H1 (cell line): ENCODE measurements at regions not wholly inside any gene's neighbourhood (a gene's known extent, or its start where the extent isn't known, plus 50 kb on each side); places are given as distances from the start of the nearest gene placed in this dataset.

Experiments
- CTCF ChIA-PET: fragments of 300-600 bp; sonication (Branson Sonifier 250); formaldehyde crosslinking; loops from one replicate; lab custom pipeline; 2021; ENCODE audit not compliant: partially characterized antibody; lab: Charles Lee
- POLR2A ChIA-PET: fragments of 300-600 bp; sonication (Branson Sonifier 250); formaldehyde crosslinking; loops from one replicate; lab custom pipeline; 2021; ENCODE audit warnings: inconsistent platforms; ENCODE audit not compliant: partially characterized antibody; lab: Charles Lee
- DNase-seq, 2 experiments: peaks; one replicate each; pipeline versions ENCODE4 v3.0.0 to v3.0.0-alpha.2; 2010 to 2022; ENCODE audit warnings: low spot score in 2 of 2, low read depth in 1 of 2, mixed read lengths in 1 of 2
- FAIRE-seq: peaks from 2 replicates; lab custom pipeline; 2011; peaks lifted over from hg19 to GRCh38; lab: Jason Lieb, UNC
- H2AFZ ChIP-seq: 2 replicates; pipeline ENCODE4 v1.8.1; 2012; ENCODE audit warnings: low read length, inconsistent platforms
- H2AK5ac ChIP-seq: 2 replicates; pipeline ENCODE4 v1.6.1; 2013; ENCODE audit warnings: low read depth, low read length
- H2BK120ac ChIP-seq: replicated peaks from 2 replicates; pipeline ENCODE3; 2013; ENCODE audit warnings: low read depth, low read length, inconsistent platforms
- H2BK12ac ChIP-seq: 2 replicates; pipeline ENCODE4 v1.6.1; 2013; ENCODE audit warnings: low read depth, low read length
- H2BK15ac ChIP-seq: 2 replicates; pipeline ENCODE4 v1.6.1; 2013; ENCODE audit warnings: low read length
- H2BK20ac ChIP-seq: 2 replicates; pipeline ENCODE4 v1.6.1; 2013; ENCODE audit warnings: low read length
- H2BK5ac ChIP-seq: 2 replicates; pipeline ENCODE4 v1.6.1; 2013; ENCODE audit warnings: low read depth, low read length
- H3K14ac ChIP-seq: 2 replicates; pipeline ENCODE4 v1.6.1; 2013; ENCODE audit warnings: inconsistent platforms; ENCODE audit not compliant: insufficient read length
- H3K18ac ChIP-seq: 2 replicates; pipeline ENCODE4 v1.6.1; 2013; ENCODE audit warnings: low read length; ENCODE audit errors: extremely low read depth
- H3K23ac ChIP-seq: 2 replicates; pipeline ENCODE4 v1.6.1; 2013; ENCODE audit warnings: inconsistent platforms; ENCODE audit not compliant: insufficient read length
- H3K23me2 ChIP-seq: 2 replicates; pipeline ENCODE4 v1.6.1; 2013; ENCODE audit warnings: low read depth, low read length
- H3K27ac ChIP-seq: 2 replicates; pipeline ENCODE4 v1.6.1; 2011; ENCODE audit warnings: low read depth, low read length, inconsistent platforms
- H3K27me3 ChIP-seq, 4 experiments: replicated peaks in 1 of 4; 1 replicate in 1 of 4; 2 replicates in 3 of 4; pipeline versions ENCODE4 v1.6.1 to v1.8.1; 2011 to 2013; ENCODE audit warnings: low read length in 3 of 4, mild to moderate bottlenecking in 3 of 4, inconsistent platforms in 2 of 4, mixed read lengths in 2 of 4, moderate library complexity in 1 of 4; ENCODE audit not compliant: control insufficient read depth in 3 of 4, insufficient read depth in 3 of 4; ENCODE audit errors: extremely low read depth in 1 of 4
- H3K36me3 ChIP-seq, 4 experiments: 2 replicates each; pipeline versions ENCODE4 v1.6.1 to v1.8.1; 2011 to 2013; ENCODE audit warnings: mild to moderate bottlenecking in 4 of 4, low read length in 3 of 4, moderate library complexity in 2 of 4, control low read depth in 1 of 4, inconsistent platforms in 1 of 4; ENCODE audit not compliant: insufficient read depth in 4 of 4, control insufficient read depth in 2 of 4
- H3K4ac ChIP-seq: replicated peaks from 2 replicates; pipeline ENCODE3; 2013; ENCODE audit warnings: low read length, low read depth, mixed read lengths, inconsistent platforms; ENCODE audit not compliant: insufficient read length
- H3K4me1 ChIP-seq, 4 experiments: replicated peaks in 1 of 4; 1 replicate in 1 of 4; 2 replicates in 3 of 4; pipeline versions ENCODE4 v1.6.1 to v1.8.1; 2011 to 2013; ENCODE audit warnings: low read length in 3 of 4, inconsistent platforms in 2 of 4, mixed read lengths in 1 of 4; ENCODE audit not compliant: insufficient read depth in 4 of 4, control insufficient read depth in 3 of 4
- H3K4me2 ChIP-seq, 2 experiments: 2 replicates each; pipeline versions ENCODE4 v1.6.1 to v1.8.1; 2011 to 2013; ENCODE audit warnings: low read depth in 2 of 2, low read length in 2 of 2, control low read depth in 1 of 2, inconsistent platforms in 1 of 2, mild to moderate bottlenecking in 1 of 2; ENCODE audit not compliant: insufficient read depth in 1 of 2
- H3K4me3 ChIP-seq, 4 experiments: fragments of 200-600, 300-600 bp in 1 of 4; sonication (generic), shearing (Covaris generic), sonication (Bioruptor Twin) in 1 of 4; 2 replicates each; pipeline versions ENCODE4 v1.5.1 to v1.8.1; 2011 to 2016; ENCODE audit warnings: low read length in 4 of 4, low read depth in 3 of 4, control low read depth in 2 of 4, inconsistent platforms in 2 of 4, mild to moderate bottlenecking in 2 of 4, mixed read lengths in 1 of 4, moderate library complexity in 1 of 4; ENCODE audit not compliant: insufficient read depth in 2 of 4; ENCODE audit errors: extremely low read depth in 1 of 4
- H3K56ac ChIP-seq: replicated peaks from 2 replicates; pipeline ENCODE3; 2013; ENCODE audit warnings: low read depth, mild to moderate bottlenecking, mixed read lengths, low read length, inconsistent platforms; ENCODE audit not compliant: insufficient read length
- H3K79me1 ChIP-seq: 2 replicates; pipeline ENCODE4 v1.6.1; 2013; ENCODE audit warnings: low read depth, low read length, control low read depth
- H3K79me2 ChIP-seq, 2 experiments: 2 replicates each; pipeline versions ENCODE4 v1.6.1 to v1.8.1; 2012 to 2013; ENCODE audit warnings: low read length in 2 of 2, mild to moderate bottlenecking in 2 of 2, inconsistent platforms in 1 of 2; ENCODE audit not compliant: insufficient read depth in 2 of 2, control insufficient read depth in 1 of 2
- H3K9ac ChIP-seq, 4 experiments: replicated peaks in 1 of 4; 1 replicate in 1 of 4; 2 replicates in 3 of 4; pipeline versions ENCODE4 v1.6.1 to v1.8.1; 2011 to 2013; ENCODE audit warnings: low read depth in 3 of 4, low read length in 3 of 4, control low read depth in 2 of 4, mild to moderate bottlenecking in 2 of 4, moderate library complexity in 2 of 4, inconsistent platforms in 1 of 4; ENCODE audit errors: extremely low read depth in 1 of 4
- H3K9me3 ChIP-seq, 2 experiments: 2 replicates each; pipeline versions ENCODE4 v1.6.1 to v1.8.1; 2012 to 2013; ENCODE audit warnings: mild to moderate bottlenecking in 2 of 2, moderate library complexity in 2 of 2, control low read depth in 1 of 2, inconsistent platforms in 1 of 2, low read depth in 1 of 2, low read length in 1 of 2, mixed read lengths in 1 of 2; ENCODE audit not compliant: insufficient read depth in 2 of 2
- H4K20me1 ChIP-seq, 2 experiments: replicated peaks in 1 of 2; 2 replicates each; pipeline versions ENCODE3 to v1.8.1; 2011 to 2013; ENCODE audit warnings: inconsistent platforms in 2 of 2, low read length in 2 of 2, mild to moderate bottlenecking in 1 of 2; ENCODE audit not compliant: insufficient read depth in 2 of 2, control insufficient read depth in 1 of 2
- H4K5ac ChIP-seq: 2 replicates; pipeline ENCODE4 v1.6.1; 2013; ENCODE audit warnings: low read length, low read depth, mixed read lengths, inconsistent platforms; ENCODE audit not compliant: insufficient read length
- H4K8ac ChIP-seq: 2 replicates; pipeline ENCODE4 v1.8.0; 2013; ENCODE audit warnings: mild to moderate bottlenecking, moderate library complexity, low read length, inconsistent platforms; ENCODE audit not compliant: insufficient read depth; ENCODE audit errors: extremely low read depth
- H4K91ac ChIP-seq: replicated peaks from 2 replicates; pipeline ENCODE3; 2013; ENCODE audit warnings: low read length, mixed read lengths, inconsistent platforms; ENCODE audit not compliant: insufficient read length
- ATF3 ChIP-seq: IDR thresholded peaks from 2 replicates; pipeline ENCODE4 v1.6.1; 2011; ENCODE audit warnings: low read depth, mild to moderate bottlenecking, low read length; ENCODE audit not compliant: insufficient read depth
- BRCA1 ChIP-seq: IDR thresholded peaks from 2 replicates; pipeline ENCODE4 v1.6.1; 2012; ENCODE audit warnings: low read depth, low read length, improper control_type of control experiment
- CBX8 ChIP-seq: fragments of 300-800, 300-1000 bp; sonication (generic); IDR thresholded peaks from 2 replicates; pipeline ENCODE4 v1.7.1; 2016; ENCODE audit warnings: low read depth, low read length, borderline replicate concordance
- E2F6 ChIP-seq: IDR thresholded peaks from 2 replicates; pipeline ENCODE4 v1.6.1; 2012; ENCODE audit warnings: inconsistent platforms
- JUND ChIP-seq: IDR thresholded peaks from 2 replicates; pipeline ENCODE4 v1.6.1; 2011; ENCODE audit warnings: mild to moderate bottlenecking, improper control_type of control experiment, low read length
- KDM1A ChIP-seq: fragments of 200-600, 300-600 bp; sonication (generic); IDR thresholded peaks from 2 replicates; pipeline ENCODE4 v1.7.1; 2016; ENCODE audit warnings: mild to moderate bottlenecking, low read length, borderline replicate concordance
- MAX ChIP-seq: IDR thresholded peaks from 2 replicates; pipeline ENCODE4 v1.6.1; 2012; ENCODE audit warnings: inconsistent platforms
- RFX5 ChIP-seq: IDR thresholded peaks from 2 replicates; pipeline ENCODE4 v1.6.1; 2011; ENCODE audit warnings: low read depth, low read length, improper control_type of control experiment, borderline replicate concordance
- SAP30 ChIP-seq: fragments of 300-600 bp; sonication (generic); IDR thresholded peaks from 2 replicates; pipeline ENCODE4 v1.7.1; 2012; ENCODE audit warnings: low read length, moderate library complexity, mild to moderate bottlenecking, inconsistent platforms; ENCODE audit not compliant: insufficient read depth, insufficient replicate concordance
- SIN3A ChIP-seq, 2 experiments: IDR thresholded peaks in 1 of 2; conservative IDR thresholded peaks in 1 of 2; 2 replicates each; pipeline ENCODE4 v1.6.1; 2011 to 2012; ENCODE audit warnings: low read length in 2 of 2, improper control_type of control experiment in 1 of 2, low read depth in 1 of 2, mild to moderate bottlenecking in 1 of 2
- SIRT6 ChIP-seq: IDR thresholded peaks from one replicate; pipeline ENCODE4 v1.7.1; 2012; ENCODE audit warnings: low read length, inconsistent platforms
- SP1 ChIP-seq: IDR thresholded peaks from 2 replicates; pipeline ENCODE4 v1.6.1; 2011; ENCODE audit warnings: low read depth, low read length
- TAF7 ChIP-seq: optimal IDR thresholded peaks from 2 replicates; pipeline ENCODE3; 2011; ENCODE audit warnings: low read depth, mild to moderate bottlenecking, inconsistent platforms, low read length, moderate library complexity, borderline replicate concordance
- WGBS, 2 experiments: shearing (Covaris generic) in 1 of 2; methylation state at CpG; one replicate each; pipeline versions ENCODE4 v1.1.6 to v1.1.7; 2013 to 2015; ENCODE audit warnings: low lambda C conversion rate in 2 of 2, mixed read lengths in 2 of 2, inconsistent platforms in 1 of 2, low coverage in 1 of 2, missing lambda C conversion rate in 1 of 2; ENCODE audit not compliant: insufficient replicate concordance in 2 of 2, insufficient coverage in 1 of 2, insufficient read length in 1 of 2; ENCODE audit errors: extremely low coverage in 1 of 2, missing lambda C conversion rate in 1 of 2; 5-methylcytosine and 5-hydroxymethylcytosine counted together

DNA sequence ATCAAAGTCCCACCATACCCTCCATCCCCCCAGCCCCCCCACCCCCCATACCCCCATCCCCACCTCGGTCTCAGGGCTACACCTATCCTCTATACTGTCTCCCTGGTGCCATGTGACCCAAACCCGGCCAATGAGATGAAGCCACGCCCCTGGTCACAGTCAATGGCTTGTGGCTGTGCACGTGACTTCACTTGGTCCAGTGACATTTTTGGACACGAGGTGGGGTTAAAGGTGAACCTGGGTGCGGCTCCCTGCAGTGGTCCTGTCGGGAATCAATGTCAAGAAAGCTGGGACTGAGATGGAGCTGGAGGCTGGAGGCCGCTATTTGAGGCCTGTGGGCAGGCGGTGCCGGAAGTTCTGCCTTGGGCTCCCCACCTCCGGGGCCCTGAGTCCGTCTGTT, 100.7 kb upstream of the MAP1LC3B2 start:
- H2BK20ac ChIP-seq: no peak overlapping the region
- H4K20me1 ChIP-seq: no peaks in the 10 kb centered on the region
- no peak overlapping the region for H4K5ac ChIP-seq
- FAIRE-seq (no peak), DNase-seq (no peak)
- H3K4me2 ChIP-seq: no peak overlapping the region
- H2AFZ ChIP-seq: no peak overlapping the region
- no peak for TF ChIP-seq CBX8
- TF ChIP-seq BRCA1: no peak
- no peak for TF ChIP-seq MAX
- no peak for TF ChIP-seq TAF7
- no peak for TF ChIP-seq RFX5
- TF ChIP-seq KDM1A: no peak
- no peak for TF ChIP-seq E2F6
- TF ChIP-seq SAP30: no peak
- TF ChIP-seq SIRT6: no peak
- TF ChIP-seq SIN3A (conservative IDR thresholded peaks at IDR 0.05 in 1 of 2, IDR thresholded peaks at IDR 0.05 in 1 of 2; ENCODE audit: low read depth in 1 of 2, low read length in 2 of 2): no peak
- no peak for TF ChIP-seq ATF3
- TF ChIP-seq SP1: no peak
- TF ChIP-seq JUND: no peak
- H3K9ac ChIP-seq: no peak overlapping the region
- no peaks in the 10 kb centered on the region for H3K27me3 ChIP-seq
- no peak overlapping the region for H4K91ac ChIP-seq
- CTCF ChIA-PET: interaction anchor here (1.1 to 1.2 kb wide), 2 partner anchors 9 to 141 kb away, joined by 3 read pairs; no protein-coding TSS in a partner anchor
- H3K4ac ChIP-seq: no peak overlapping the region
- no peak overlapping the region for H3K4me3 ChIP-seq
- H2BK120ac ChIP-seq: no peak overlapping the region
- no peak overlapping the region for H2BK12ac ChIP-seq
- H3K4me1 ChIP-seq: peaks cover 0 to 13% (median 2%) of the 10 kb centered on the region in 4 experiments; a peak in 5 of 7 replicates
- no peak overlapping the region for H2BK5ac ChIP-seq
- H3K14ac ChIP-seq: no peak overlapping the region
- H3K56ac ChIP-seq: no peak overlapping the region
- no peaks in the 10 kb centered on the region for H3K79me1 ChIP-seq
- no peaks in the 10 kb centered on the region for H3K79me2 ChIP-seq
- no peaks in the 10 kb centered on the region for H3K9me3 ChIP-seq
- H4K8ac ChIP-seq: no peak overlapping the region
- H2BK15ac ChIP-seq: no peak overlapping the region
- 89% methylated on average over 8 of the region's 12 CpGs; no CpG with 5 or more reads in 1 of the 2 experiments for WGBS, 2 experiments
- no peak overlapping the region for H3K18ac ChIP-seq
- no peak overlapping the region for H3K27ac ChIP-seq
- no peaks in the 10 kb centered on the region for H3K36me3 ChIP-seq
- H3K23me2 ChIP-seq: no peaks in the 10 kb centered on the region; the same call in 1 of the 2 replicates
- no peak overlapping the region for H3K23ac ChIP-seq
- H2AK5ac ChIP-seq: no peak overlapping the region
- POLR2A ChIA-PET: no interaction called here
